OCI-LY3 (cell line): ENCODE measurements at regions not wholly inside any gene's neighbourhood (a gene's known extent, or its start where the extent isn't known, plus 50 kb on each side); places are given as distances from the start of the nearest gene placed in this dataset.
A peak's percentile ranks its signal among the peaks of the same experiment; 100 is the strongest.
"Not testable (repeated sequence)": the region's sequence is repeated elsewhere in the genome, so short reads cannot be mapped to it uniquely, and the experiment has no call there.

Experiments
- H2AFZ ChIP-seq: fragments of 200-600, 300-600 bp; shearing (Covaris generic); 2 replicates; pipeline ENCODE4 v1.6.0; 2014; ENCODE audit warnings: antibody characterized with exemption, low read depth, low read length
- H3K27ac ChIP-seq: fragments of 200-600, 300-600 bp; sonication (generic); 2 replicates; pipeline ENCODE4 v1.5.1; 2014; ENCODE audit warnings: mild to moderate bottlenecking, low read length, moderate library complexity, mixed read lengths
- H3K27me3 ChIP-seq: fragments of 200-600, 300-600 bp; sonication (generic); 2 replicates; pipeline ENCODE4 v1.6.1; 2014; ENCODE audit warnings: low read depth, low read length, mixed read lengths
- H3K36me3 ChIP-seq: fragments of 200-600, 300-600 bp; sonication (generic); replicated peaks from 2 replicates; pipeline ENCODE3; 2014; ENCODE audit warnings: low read depth, low read length, mixed read lengths
- H3K4me1 ChIP-seq: fragments of 300-600, 200-600 bp; sonication (generic); 2 replicates; pipeline ENCODE4 v1.6.1; 2014; ENCODE audit warnings: low read length, mixed read lengths
- H3K4me2 ChIP-seq: fragments of 200-600, 300-600 bp; sonication (generic); 2 replicates; pipeline ENCODE4 v1.6.1; 2014; ENCODE audit warnings: low read length, mixed read lengths
- H3K4me3 ChIP-seq: fragments of 300-600, 200-600 bp; sonication (generic); 2 replicates; pipeline ENCODE4 v1.5.1; 2014; ENCODE audit warnings: antibody characterized with exemption, mild to moderate bottlenecking, low read length, moderate library complexity
- H3K79me2 ChIP-seq: fragments of 300-600, 200-600 bp; shearing (Covaris generic); 2 replicates; pipeline ENCODE4 v1.6.1; 2014; ENCODE audit warnings: mild to moderate bottlenecking, low read length, mixed read lengths
- H3K9ac ChIP-seq: fragments of 300-600, 200-600 bp; shearing (Covaris generic); 2 replicates; pipeline ENCODE4 v1.6.0; 2014; ENCODE audit warnings: mild to moderate bottlenecking, low read length, moderate library complexity
- H3K9me3 ChIP-seq: fragments of 200-600, 300-600 bp; shearing (Covaris generic); 2 replicates; pipeline ENCODE4 v1.6.1; 2014; ENCODE audit warnings: low read length, mixed read lengths; ENCODE audit not compliant: insufficient read depth
- H4K20me1 ChIP-seq: fragments of 200-600, 300-600 bp; sonication (generic); 2 replicates; pipeline ENCODE4 v1.6.1; 2016; ENCODE audit warnings: low read length, mixed read lengths; ENCODE audit not compliant: insufficient read depth
- EZH2phosphoT487 ChIP-seq: fragments of 200-600 bp; shearing (Covaris generic); IDR thresholded peaks from 2 replicates; pipeline ENCODE4 v1.6.1; 2018; ENCODE audit warnings: antibody characterized with exemption, mixed run types, low read depth
- TF ChIP-seq, protein P1 (sequence below): fragments of 200-600, 300-600 bp; sonication (generic); IDR thresholded peaks from 2 replicates; pipeline ENCODE4 v1.5.1; 2014; ENCODE audit warnings: antibody characterized with exemption, low read length, low read depth

GRCh38 chr3:78257951-78258530 is 1218.1 kb downstream of the ROBO2 start:
- TF ChIP-seq, protein P1, sequence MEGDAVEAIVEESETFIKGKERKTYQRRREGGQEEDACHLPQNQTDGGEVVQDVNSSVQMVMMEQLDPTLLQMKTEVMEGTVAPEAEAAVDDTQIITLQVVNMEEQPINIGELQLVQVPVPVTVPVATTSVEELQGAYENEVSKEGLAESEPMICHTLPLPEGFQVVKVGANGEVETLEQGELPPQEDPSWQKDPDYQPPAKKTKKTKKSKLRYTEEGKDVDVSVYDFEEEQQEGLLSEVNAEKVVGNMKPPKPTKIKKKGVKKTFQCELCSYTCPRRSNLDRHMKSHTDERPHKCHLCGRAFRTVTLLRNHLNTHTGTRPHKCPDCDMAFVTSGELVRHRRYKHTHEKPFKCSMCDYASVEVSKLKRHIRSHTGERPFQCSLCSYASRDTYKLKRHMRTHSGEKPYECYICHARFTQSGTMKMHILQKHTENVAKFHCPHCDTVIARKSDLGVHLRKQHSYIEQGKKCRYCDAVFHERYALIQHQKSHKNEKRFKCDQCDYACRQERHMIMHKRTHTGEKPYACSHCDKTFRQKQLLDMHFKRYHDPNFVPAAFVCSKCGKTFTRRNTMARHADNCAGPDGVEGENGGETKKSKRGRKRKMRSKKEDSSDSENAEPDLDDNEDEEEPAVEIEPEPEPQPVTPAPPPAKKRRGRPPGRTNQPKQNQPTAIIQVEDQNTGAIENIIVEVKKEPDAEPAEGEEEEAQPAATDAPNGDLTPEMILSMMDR: no peak
- no peak for TF ChIP-seq EZH2phosphoT487
- Histone ChIP-seq H3K27ac (no peak overlapping the region), H3K79me2 (no peaks in the 10 kb centered on the region), H2AFZ (no peak overlapping the region), H3K9ac (no peak overlapping the region), H3K4me2 (no peak overlapping the region), H3K27me3 (no peaks in the 10 kb centered on the region), H3K36me3 (no peaks in the 10 kb centered on the region), H3K9me3 (no peaks in the 10 kb centered on the region), H4K20me1 (no peaks in the 10 kb centered on the region), H3K4me3 (no peak overlapping the region), H3K4me1 (no peaks in the 10 kb centered on the region)

DNA sequence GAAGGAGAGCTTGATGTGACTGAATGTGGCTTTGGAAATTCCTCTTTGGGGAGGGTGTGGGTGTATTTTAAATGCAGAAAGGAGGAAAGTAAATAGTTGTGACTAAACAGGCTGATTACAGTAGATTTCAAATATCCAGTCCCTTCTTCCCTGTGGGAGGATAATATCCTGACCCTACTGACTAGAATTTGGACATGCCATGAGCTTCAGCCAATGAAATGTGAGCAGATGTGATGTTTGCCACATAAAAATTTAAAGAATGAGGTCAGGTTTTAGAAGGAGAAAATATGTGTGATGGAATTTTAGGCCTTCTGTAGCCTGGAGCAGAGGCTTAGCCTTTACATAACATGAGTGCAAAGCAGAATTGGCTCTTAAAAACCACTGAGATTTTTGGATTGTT is 1218.9 kb downstream of the ROBO2 start:
- Histone ChIP-seq H4K20me1 (no peaks in the 10 kb centered on the region), H3K36me3 (no peaks in the 10 kb centered on the region), H3K4me3 (no peak overlapping the region), H2AFZ (no peak overlapping the region), H3K9me3 (0 out of 2 replicates have a peak, but pooled peaks cover under 1% of the 10 kb centered on the region), H3K27ac (no peak overlapping the region), H3K27me3 (no peaks in the 10 kb centered on the region), H3K4me2 (no peak overlapping the region), H3K4me1 (no peaks in the 10 kb centered on the region), H3K79me2 (no peaks in the 10 kb centered on the region), H3K9ac (no peak overlapping the region)
- TF ChIP-seq EZH2phosphoT487: no peak
- TF ChIP-seq, protein P1: no peak

- no peaks in the 10 kb centered on the region for H4K20me1 ChIP-seq
- TF ChIP-seq, protein P1: no peak
- TF ChIP-seq EZH2phosphoT487: no peak
- H3K27ac ChIP-seq: no peak overlapping the region
- H3K27me3 ChIP-seq: no peaks in the 10 kb centered on the region
- no peak overlapping the region for H2AFZ ChIP-seq
- no peaks in the 10 kb centered on the region for H3K79me2 ChIP-seq
- H3K36me3 ChIP-seq: peaks cover 5% of the 10 kb centered on the region
- H3K9me3 ChIP-seq: 0 out of 2 replicates have a peak, but pooled peaks cover 4% of the 10 kb centered on the region
- no peaks in the 10 kb centered on the region for H3K4me1 ChIP-seq
- no peak overlapping the region for H3K4me3 ChIP-seq
- no peak overlapping the region for H3K4me2 ChIP-seq
- H3K9ac ChIP-seq: no peak overlapping the region
Observed at GRCh38 chr3:78260388-78260787, 1220.5 kb downstream of the ROBO2 start.

DNA sequence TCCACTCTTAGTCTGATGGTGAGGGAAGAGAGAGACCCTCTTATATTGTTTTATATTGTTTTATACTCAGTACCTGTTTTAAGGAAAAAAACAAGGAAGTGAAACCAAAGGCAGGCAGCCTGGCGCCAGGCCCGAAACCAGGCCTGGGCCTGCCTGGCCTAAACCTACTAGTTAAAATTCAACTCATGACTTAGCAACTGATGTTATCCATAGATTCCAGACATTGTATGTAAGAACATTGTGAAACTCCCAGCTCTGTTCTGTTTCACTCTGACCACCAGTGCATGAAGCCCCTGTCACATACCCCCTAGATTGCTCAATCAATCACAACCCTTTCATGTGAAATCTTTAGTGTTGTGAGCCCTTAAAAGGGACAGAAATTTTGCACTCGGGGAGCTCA is 1226.7 kb downstream of the ROBO2 start:
- not testable (repeated sequence) for H2AFZ ChIP-seq, H3K27me3 ChIP-seq, H3K9ac ChIP-seq, H3K4me2 ChIP-seq, H4K20me1 ChIP-seq, H3K4me3 ChIP-seq, H3K79me2 ChIP-seq
- Histone ChIP-seq H3K36me3 (peaks cover 35% of the 10 kb centered on the region), H3K4me1 (peaks cover 18% of the 10 kb centered on the region), H3K27ac (peak overlapping the region; percentile 6; the same call in 1 of the 2 replicates), H3K9me3 (peaks cover 28% of the 10 kb centered on the region)
